GM12878 (cell line): ENCODE measurements at regions not wholly inside any gene's neighbourhood (a gene's known extent, or its start where the extent isn't known, plus 50 kb on each side); places are given as distances from the start of the nearest gene placed in this dataset.

Experiments
- ATAC-seq: fragments of 200-7000 bp; cut with Tn5 transposase; 3 replicates; pipeline ENCODE4 v1.9.1; 2020; ENCODE audit warnings: mild to moderate bottlenecking, moderate library complexity
- BruUV-seq: library from RNA; stranded (reverse); fragments of 400-500 nt; replicated peaks from 2 replicates; lab custom pipeline; 2021; lab: Mats Ljungman, UMichigan
- CTCF ChIA-PET: fragments of 300-600 bp; sonication (Branson Sonifier 250); formaldehyde crosslinking; extraction: SDS; loops from one replicate; lab custom pipeline; 2021; ENCODE audit warnings: inconsistent platforms; lab: Yijun Ruan, JAX
- POLR2A ChIA-PET: fragments of 350-600 bp; formaldehyde crosslinking; extraction: SDS; loops from one replicate; lab custom pipeline; 2021; ENCODE audit warnings: inconsistent platforms; lab: Charles Lee
- RAD21 ChIA-PET: fragments of 300-600 bp; sonication (Branson Sonifier 250); formaldehyde crosslinking; loops from one replicate; lab custom pipeline; 2023; ENCODE audit warnings: antibody characterized with exemption; ENCODE audit not compliant: unreplicated experiment; lab: Charles Lee
- SMC1A ChIA-PET: fragments of 300-600 bp; sonication (Branson Sonifier 250); formaldehyde crosslinking; loops from one replicate; lab custom pipeline; 2023; ENCODE audit not compliant: unreplicated experiment, uncharacterized antibody; lab: Charles Lee
- DNase-seq: peaks from one replicate; pipeline ENCODE4 v3.0.0-alpha.2; 2011; ENCODE audit warnings: low read depth, low spot score
- FAIRE-seq: peaks from 3 replicates; lab custom pipeline; 2011; peaks lifted over from hg19 to GRCh38; lab: Jason Lieb, UNC
- H2AFZ ChIP-seq: 2 replicates; pipeline ENCODE4 v1.6.0; 2011; ENCODE audit warnings: low read depth, low read length, control low read depth; ENCODE audit not compliant: control insufficient read depth
- H3K27ac ChIP-seq: 2 replicates; pipeline ENCODE4 v1.5.1; 2011; ENCODE audit warnings: control low read depth; ENCODE audit not compliant: control insufficient read depth, insufficient read depth
- H3K27me3 ChIP-seq, 2 experiments: replicated peaks in 1 of 2; 2 replicates each; pipeline versions ENCODE4 v1.6.0 to v1.6.1; 2011; ENCODE audit warnings: low read length in 1 of 2; ENCODE audit not compliant: control insufficient read depth in 2 of 2, insufficient read depth in 2 of 2
- H3K36me3 ChIP-seq, 2 experiments: 2 replicates each; pipeline ENCODE4 v1.5.1; 2011; ENCODE audit warnings: low read length in 1 of 2; ENCODE audit not compliant: control insufficient read depth in 2 of 2, insufficient read depth in 2 of 2
- H3K4me1 ChIP-seq: 2 replicates; pipeline ENCODE4 v1.6.1; 2011; ENCODE audit warnings: mild to moderate bottlenecking, low read length, moderate library complexity, mixed read lengths; ENCODE audit not compliant: control insufficient read depth, insufficient read depth
- H3K4me2 ChIP-seq: 2 replicates; pipeline ENCODE4 v1.6.0; 2011; ENCODE audit warnings: control low read depth; ENCODE audit not compliant: control insufficient read depth, insufficient read depth
- H3K4me3 ChIP-seq: fragments of 200-600 bp; sonication (generic); 2 replicates; pipeline ENCODE4 v1.5.1; 2016
- H3K79me2 ChIP-seq: 2 replicates; pipeline ENCODE4 v1.6.0; 2011; ENCODE audit warnings: low read length; ENCODE audit not compliant: control insufficient read depth, insufficient read depth
- H3K9ac ChIP-seq: 2 replicates; pipeline ENCODE4 v1.8.0; 2011; ENCODE audit warnings: low read length, control low read depth, mixed read lengths; ENCODE audit not compliant: control insufficient read depth, insufficient read depth
- H3K9me3 ChIP-seq: replicated peaks from 3 replicates; pipeline ENCODE4 v1.5.1; 2011; ENCODE audit warnings: mild to moderate bottlenecking, low read length; ENCODE audit not compliant: control insufficient read depth, insufficient read depth
- H4K20me1 ChIP-seq: 2 replicates; pipeline ENCODE4 v1.6.0; 2011; ENCODE audit not compliant: control insufficient read depth, insufficient read depth
- CBX5 ChIP-seq: sonication (generic); IDR thresholded peaks from 2 replicates; pipeline ENCODE4 v1.6.1; 2016; ENCODE audit warnings: low read depth, moderate library complexity, mild to moderate bottlenecking, inconsistent platforms
- HDGF ChIP-seq: fragments of 450-650 bp; IDR thresholded peaks from 2 replicates; pipeline ENCODE4 v1.6.1; 2016; ENCODE audit warnings: antibody characterized with exemption
- KLF5 ChIP-seq: fragments of 450-650 bp; IDR thresholded peaks from 2 replicates; pipeline ENCODE4 v1.6.1; 2014; ENCODE audit warnings: mild to moderate bottlenecking; ENCODE audit not compliant: partially characterized antibody
- MYC ChIP-seq: IDR thresholded peaks from 2 replicates; pipeline ENCODE4 v1.6.1; 2011; ENCODE audit warnings: mild to moderate bottlenecking, low read length, moderate library complexity, inconsistent platforms; ENCODE audit not compliant: insufficient read depth, insufficient replicate concordance, insufficient read length, severe bottlenecking
- NFYB ChIP-seq: IDR thresholded peaks from 2 replicates; pipeline ENCODE4 v1.6.1; 2011; ENCODE audit warnings: low read depth, mild to moderate bottlenecking, low read length, improper control_type of control experiment, moderate library complexity; ENCODE audit not compliant: insufficient read depth
- SRF ChIP-seq, 2 experiments: IDR thresholded peaks; 2 replicates each; pipeline ENCODE4 v1.6.1; 2011; ENCODE audit warnings: low read depth in 2 of 2, low read length in 2 of 2, mild to moderate bottlenecking in 1 of 2, moderate library complexity in 1 of 2
- STAT1 ChIP-seq: fragments of 450-650 bp; conservative IDR thresholded peaks from 2 replicates; pipeline ENCODE4 v1.6.1; 2014; ENCODE audit warnings: antibody characterized with exemption, mild to moderate bottlenecking
- ZBTB4 ChIP-seq: fragments of 450-650 bp; formaldehyde crosslinking; IDR thresholded peaks from 2 replicates; pipeline ENCODE4 v1.4.0; 2022; ENCODE audit warnings: mild to moderate bottlenecking, moderate library complexity
- WGBS: methylation state at CpG from one replicate; pipeline ENCODE4 v1.1.6; 2016; ENCODE audit warnings: low lambda C conversion rate; ENCODE audit not compliant: insufficient replicate concordance, insufficient coverage; ENCODE audit errors: missing lambda C conversion rate; 5-methylcytosine and 5-hydroxymethylcytosine counted together
- in situ Hi-C: fragments of 300-500 bp; cut with MboI; formaldehyde crosslinking; loops from 9 replicates; pipeline ENCODE4 v1.14.3; 2018; ENCODE audit warnings: mixed read lengths
- intact Hi-C: fragments of 100-400 bp; cut with micrococcal nuclease; formaldehyde crosslinking; loops from one replicate; pipeline ENCODE4 v1.14.2; 2022; ENCODE audit not compliant: unreplicated experiment

GRCh38 chr2:5794012-5794411, 101.8 kb downstream of the SOX11 start (continued):
- no peak for TF ChIP-seq SRF (IDR thresholded peaks at IDR 0.05; ENCODE audit: low read depth in 2 of 2, low read length in 2 of 2)

GRCh38 chr2:5798084-5798483, 105.9 kb downstream of the SOX11 start:
- Histone ChIP-seq H3K4me2 (no peak overlapping the region), H3K79me2 (no peaks in the 10 kb centered on the region), H3K4me3 (no peak overlapping the region), H3K27me3 (no peaks in the 10 kb centered on the region), H3K27ac (no peak overlapping the region), H2AFZ (no peak overlapping the region), H3K9ac (no peak overlapping the region), H4K20me1 (no peaks in the 10 kb centered on the region), H3K4me1 (no peaks in the 10 kb centered on the region), H3K9me3 (no peaks in the 10 kb centered on the region), H3K36me3 (no peaks in the 10 kb centered on the region)
- RAD21 ChIA-PET = no interaction called here
- intact Hi-C loops (no loop called here), in situ Hi-C loops (no loop called here)
- no peak for ATAC-seq
- no peak for TF ChIP-seq ZBTB4 (CRISPR knock-in tag)
- no peak for TF ChIP-seq HDGF
- no peak for TF ChIP-seq MYC
- no peak for TF ChIP-seq NFYB
- TF ChIP-seq KLF5 = no peak
- no peak for TF ChIP-seq CBX5
- TF ChIP-seq STAT1 = no peak
- no TSS peak for BruUV-seq
- no peak for FAIRE-seq
- 48% methylated on average over 4 of the region's 4 CpGs for WGBS
- no peak for DNase-seq
- SMC1A ChIA-PET = no interaction called here
- POLR2A ChIA-PET = no interaction called here
- CTCF ChIA-PET = no interaction called here
